ENCODE measurements at regions not wholly inside any gene's neighbourhood (a gene's known extent, or its start where the extent isn't known, plus 50 kb on each side); places are given as distances from the start of the nearest gene placed in this dataset.

DNA sequence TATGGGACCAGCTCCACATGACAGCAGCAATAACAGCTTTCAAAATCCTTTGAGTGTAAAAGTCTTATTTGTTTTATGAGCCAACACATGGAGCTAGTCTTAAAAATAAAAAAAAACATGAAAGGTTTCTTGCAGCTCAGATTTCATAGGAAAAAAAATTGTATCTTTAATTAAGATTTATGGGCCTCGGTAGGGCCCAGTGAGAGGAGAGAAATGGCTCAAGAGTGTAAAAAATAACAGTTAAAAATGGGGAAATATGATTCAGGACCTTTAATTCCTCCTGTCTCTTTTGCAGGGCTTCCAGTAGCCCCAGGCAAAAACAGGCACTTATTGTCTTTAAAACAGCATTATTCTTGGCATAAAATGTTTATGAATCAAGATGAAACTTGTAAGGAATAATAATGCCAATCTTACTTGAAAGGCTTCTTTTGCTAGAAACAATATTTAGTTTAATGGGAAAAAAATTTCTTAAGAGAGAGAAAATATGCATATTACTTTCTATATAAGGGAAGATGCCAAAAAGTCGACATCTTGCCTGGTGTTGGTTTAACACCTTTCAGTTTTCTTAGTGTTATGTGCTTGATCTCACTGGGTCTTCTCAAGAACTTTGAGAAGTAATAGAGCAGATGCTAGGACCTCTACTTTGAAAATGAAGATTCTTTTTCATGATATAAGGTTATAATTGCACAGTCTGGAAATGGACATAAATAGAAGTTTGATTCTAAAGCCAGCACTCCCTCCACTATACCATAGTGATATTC, 71.3 kb upstream of the SETBP1 start:
- no peak overlapping the region for H3K27ac ChIP-seq
- H3K79me2 ChIP-seq (ENCODE audit: low read depth) = no peaks in the 10 kb centered on the region
- Mint-ChIP-seq H3K36me3 (no peaks in the 10 kb centered on the region), H3K9me3 (no peaks in the 10 kb centered on the region), H3K27ac (no peak overlapping the region), H3K4me3 (no peak overlapping the region), H3K27me3 (ENCODE audit: insufficient read depth, low read depth) (no peaks in the 10 kb centered on the region), H3K4me1 (no peaks in the 10 kb centered on the region)
- no peaks in the 10 kb centered on the region for H3F3A ChIP-seq (ENCODE audit: low read depth)
- H4K20me1 ChIP-seq (ENCODE audit: low read depth) = no peaks in the 10 kb centered on the region
- no peak overlapping the region for H3K9ac ChIP-seq
- H3K4me3 ChIP-seq = no peak overlapping the region
- DNase-seq (ENCODE audit: low spot score) = no peak
- H2AFZ ChIP-seq (replicated peaks) = no peak overlapping the region
- TF ChIP-seq EZH2 (IDR thresholded peaks at IDR 0.05) = no peak
- TF ChIP-seq, protein P1, sequence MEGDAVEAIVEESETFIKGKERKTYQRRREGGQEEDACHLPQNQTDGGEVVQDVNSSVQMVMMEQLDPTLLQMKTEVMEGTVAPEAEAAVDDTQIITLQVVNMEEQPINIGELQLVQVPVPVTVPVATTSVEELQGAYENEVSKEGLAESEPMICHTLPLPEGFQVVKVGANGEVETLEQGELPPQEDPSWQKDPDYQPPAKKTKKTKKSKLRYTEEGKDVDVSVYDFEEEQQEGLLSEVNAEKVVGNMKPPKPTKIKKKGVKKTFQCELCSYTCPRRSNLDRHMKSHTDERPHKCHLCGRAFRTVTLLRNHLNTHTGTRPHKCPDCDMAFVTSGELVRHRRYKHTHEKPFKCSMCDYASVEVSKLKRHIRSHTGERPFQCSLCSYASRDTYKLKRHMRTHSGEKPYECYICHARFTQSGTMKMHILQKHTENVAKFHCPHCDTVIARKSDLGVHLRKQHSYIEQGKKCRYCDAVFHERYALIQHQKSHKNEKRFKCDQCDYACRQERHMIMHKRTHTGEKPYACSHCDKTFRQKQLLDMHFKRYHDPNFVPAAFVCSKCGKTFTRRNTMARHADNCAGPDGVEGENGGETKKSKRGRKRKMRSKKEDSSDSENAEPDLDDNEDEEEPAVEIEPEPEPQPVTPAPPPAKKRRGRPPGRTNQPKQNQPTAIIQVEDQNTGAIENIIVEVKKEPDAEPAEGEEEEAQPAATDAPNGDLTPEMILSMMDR (IDR thresholded peaks at IDR 0.05) = no peak
- no peak for TF ChIP-seq EZH2phosphoT487 (IDR thresholded peaks at IDR 0.05)
- H3K4me2 ChIP-seq = no peak overlapping the region
- no peaks in the 10 kb centered on the region for H3K9me3 ChIP-seq (ENCODE audit: low read depth)
- no peaks in the 10 kb centered on the region for H3K27me3 ChIP-seq
- H3K36me3 ChIP-seq = no peaks in the 10 kb centered on the region
- H3K4me1 ChIP-seq = no peaks in the 10 kb centered on the region

DNA sequence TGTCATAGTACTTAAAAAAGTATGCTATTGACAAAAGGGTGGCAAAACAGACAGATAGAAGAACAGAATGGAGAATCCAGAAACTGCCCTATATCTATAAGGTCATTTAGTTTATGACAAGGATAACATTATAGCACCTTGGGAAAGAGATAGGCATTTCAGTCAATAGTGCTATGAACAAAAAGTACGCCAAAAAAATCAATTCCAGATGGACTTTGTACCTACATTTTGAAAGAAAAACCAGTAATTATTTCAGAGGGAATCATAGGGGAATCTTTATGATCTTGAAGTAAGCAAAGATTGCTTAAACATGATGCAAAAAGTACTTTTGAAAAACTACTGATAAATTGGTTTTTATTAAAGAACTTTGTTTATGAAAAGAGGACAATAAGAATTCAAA, 59.9 kb upstream of the SETBP1 start:
- DNase-seq (ENCODE audit: low spot score) = no peak
- Histone ChIP-seq H3K9ac (no peak overlapping the region), H3K9me3 (ENCODE audit: low read depth) (no peaks in the 10 kb centered on the region), H3K36me3 (no peaks in the 10 kb centered on the region), H3K4me1 (no peaks in the 10 kb centered on the region), H3F3A (ENCODE audit: low read depth) (no peaks in the 10 kb centered on the region), H4K20me1 (ENCODE audit: low read depth) (no peaks in the 10 kb centered on the region), H3K27me3 (no peaks in the 10 kb centered on the region), H3K4me3 (no peak overlapping the region), H3K4me2 (no peak overlapping the region), H3K27ac (no peak overlapping the region), H3K79me2 (ENCODE audit: low read depth) (no peaks in the 10 kb centered on the region), H2AFZ (replicated peaks) (no peak overlapping the region)
- H3K27me3 Mint-ChIP-seq (ENCODE audit: insufficient read depth, low read depth) = peaks cover 10% of the 10 kb centered on the region
- no peaks in the 10 kb centered on the region for H3K36me3 Mint-ChIP-seq
- no peak overlapping the region for H3K4me3 Mint-ChIP-seq
- H3K4me1 Mint-ChIP-seq = no peaks in the 10 kb centered on the region
- TF ChIP-seq EZH2 (IDR thresholded peaks at IDR 0.05) = no peak
- TF ChIP-seq, protein P1 (IDR thresholded peaks at IDR 0.05) = no peak
- no peak for TF ChIP-seq EZH2phosphoT487 (IDR thresholded peaks at IDR 0.05)
- no peak overlapping the region for H3K27ac Mint-ChIP-seq
- no peaks in the 10 kb centered on the region for H3K9me3 Mint-ChIP-seq

DNA sequence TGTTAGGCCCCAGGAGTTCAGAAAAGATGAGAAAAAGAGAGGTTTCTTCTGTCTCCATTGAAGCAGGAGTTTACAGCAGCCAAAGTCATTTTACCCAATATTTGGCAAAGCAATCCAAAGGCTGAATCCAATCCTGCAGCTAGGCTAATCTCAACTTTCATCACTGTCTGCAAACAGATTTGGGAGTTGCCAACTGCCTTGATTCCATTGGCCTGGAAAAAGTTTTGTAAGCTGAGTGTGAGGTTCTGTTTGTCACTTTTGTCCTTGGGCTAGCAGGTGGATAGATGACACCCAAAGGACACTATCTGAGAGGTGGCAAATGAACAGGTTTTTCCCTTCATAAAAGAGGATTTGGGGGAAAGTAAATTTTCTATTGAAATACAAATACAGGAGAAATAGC, 56.6 kb upstream of the SETBP1 start:
- Mint-ChIP-seq H3K27ac (no peak overlapping the region), H3K36me3 (no peaks in the 10 kb centered on the region), H3K27me3 (ENCODE audit: insufficient read depth, low read depth) (peaks cover 12% of the 10 kb centered on the region)

More for the DNA sequence above, 56.6 kb upstream of the SETBP1 start:
- no peak overlapping the region for H3K4me3 Mint-ChIP-seq
- H4K20me1 ChIP-seq (ENCODE audit: low read depth) = no peaks in the 10 kb centered on the region
- no peak overlapping the region for H2AFZ ChIP-seq (replicated peaks)
- H3K27ac ChIP-seq = no peak overlapping the region
- peaks cover 5% of the 10 kb centered on the region for H3K4me1 ChIP-seq
- H3F3A ChIP-seq (ENCODE audit: low read depth) = no peaks in the 10 kb centered on the region
- no peak overlapping the region for H3K4me3 ChIP-seq
- H3K79me2 ChIP-seq (ENCODE audit: low read depth) = no peaks in the 10 kb centered on the region
- no peaks in the 10 kb centered on the region for H3K9me3 ChIP-seq (ENCODE audit: low read depth)
- no peak overlapping the region for H3K4me2 ChIP-seq
- no peak overlapping the region for H3K9ac ChIP-seq
- no peak for DNase-seq (ENCODE audit: low spot score)
- no peaks in the 10 kb centered on the region for H3K9me3 Mint-ChIP-seq
- TF ChIP-seq EZH2phosphoT487 (IDR thresholded peaks at IDR 0.05) (no peak), EZH2 (IDR thresholded peaks at IDR 0.05) (no peak)
- TF ChIP-seq, protein P1 (IDR thresholded peaks at IDR 0.05) = no peak
- peaks cover 8% of the 10 kb centered on the region for H3K4me1 Mint-ChIP-seq
- H3K36me3 ChIP-seq = no peaks in the 10 kb centered on the region
- H3K27me3 ChIP-seq = no peaks in the 10 kb centered on the region

Measured in neural progenitor cell (in vitro differentiated cells).